Peyer's patch (tissue), 4 donors: ENCODE measurements at regions not wholly inside any gene's neighbourhood (a gene's known extent, or its start where the extent isn't known, plus 50 kb on each side); places are given as distances from the start of the nearest gene placed in this dataset.

ENCODE experiments used
- CTCF ChIP-seq, 6 experiments: fragments of 450-650 bp in 4 of 6; fragments of 200-600 bp in 2 of 6; sonication (generic) in 1 of 6; IDR thresholded peaks; one replicate each; pipeline ENCODE4 v1.5.1; 2017 to 2019; ENCODE audit warnings: antibody characterized with exemption in 6 of 6, mild to moderate bottlenecking in 3 of 6, moderate library complexity in 1 of 6
- POLR2A ChIP-seq, 2 donors: fragments of 450-650 bp; IDR thresholded peaks; one replicate each; pipeline ENCODE4 v1.5.1; 2017; ENCODE audit warnings: antibody characterized with exemption in 2 of 2, mild to moderate bottlenecking in 2 of 2, moderate library complexity in 2 of 2

- no peak for TF ChIP-seq CTCF (IDR thresholded peaks at IDR 0.05)
- TF ChIP-seq POLR2A (IDR thresholded peaks at IDR 0.05): no peak
Measured at GRCh38 chr13:33446821-33447725, 161.5 kb upstream of the STARD13 start.
